A549 (cell line): ENCODE measurements at regions not wholly inside any gene's neighbourhood (a gene's known extent, or its start where the extent isn't known, plus 50 kb on each side); places are given as distances from the start of the nearest gene placed in this dataset.
"Not testable (repeated sequence)": the region's sequence is repeated elsewhere in the genome, so short reads cannot be mapped to it uniquely, and the experiment has no call there.

ENCODE experiments used
- ATAC-seq, 2 experiments: fragments of 200-7000 bp in 1 of 2; fragments of >200 bp in 1 of 2; cut with Nextera tagmentation in 1 of 2; cut with Tn5 transposase in 1 of 2; 3 replicates each; pipeline versions ENCODE4 v1.8.0 to v1.9.1; 2018 to 2020; ENCODE audit warnings: mild to moderate bottlenecking in 1 of 2, moderate library complexity in 1 of 2
- CTCF ChIA-PET: fragments of 300-600 bp; sonication (Branson Sonifier 250); formaldehyde crosslinking; extraction: SDS; loops from one replicate; lab custom pipeline; 2021; ENCODE audit warnings: antibody characterized with exemption, inconsistent platforms; lab: Yijun Ruan, JAX
- POLR2A ChIA-PET: fragments of 350-600 bp; formaldehyde crosslinking; extraction: SDS; loops from one replicate; lab custom pipeline; 2021; ENCODE audit warnings: antibody characterized with exemption, inconsistent platforms; lab: Yijun Ruan, JAX
- DNase-seq, 2 experiments: peaks; one replicate each; pipeline versions ENCODE4 v3.0.0 to v3.0.0-alpha.2; 2011 to 2016; ENCODE audit warnings: low read depth in 1 of 2, low spot score in 1 of 2
- FAIRE-seq: peaks from 2 replicates; lab custom pipeline; 2011; peaks lifted over from hg19 to GRCh38; lab: Jason Lieb, UNC
- H3K27ac ChIP-seq, 2 experiments: fragments of >200 bp; sonication (Bioruptor Twin); formaldehyde crosslinking; 3 replicates each; pipeline ENCODE4 v1.5.1; 2016 to 2017
- H3K4me1 ChIP-seq: fragments of >200 bp; sonication (Bioruptor Twin); formaldehyde crosslinking; 3 replicates; pipeline ENCODE4 v1.6.1; 2016
- H3K4me2 ChIP-seq: fragments of >200 bp; sonication (Bioruptor Twin); formaldehyde crosslinking; 3 replicates; pipeline ENCODE4 v1.6.1; 2016
- H3K4me3 ChIP-seq: fragments of >200 bp; sonication (Bioruptor Twin); formaldehyde crosslinking; 3 replicates; pipeline ENCODE4 v1.5.1; 2016
- H3K9me3 ChIP-seq: fragments of >200 bp; sonication (Bioruptor Twin); formaldehyde crosslinking; 3 replicates; pipeline ENCODE4 v1.6.1; 2016
- BHLHE40 ChIP-seq: IDR thresholded peaks from 2 replicates; pipeline ENCODE4 v1.6.1; 2012; ENCODE audit warnings: low read depth, low read length, inconsistent platforms
- CEBPB ChIP-seq, 2 experiments: fragments of >200 bp in 1 of 2; sonication (Bioruptor Twin) in 1 of 2; formaldehyde crosslinking in 1 of 2; IDR thresholded peaks; 2 replicates each; pipeline ENCODE4 v1.6.1; 2012 to 2016
- CHD4 ChIP-seq: fragments of 200-600 bp; sonication (generic); IDR thresholded peaks from 2 replicates; pipeline ENCODE4 v1.6.1; 2016; ENCODE audit warnings: antibody characterized with exemption, mild to moderate bottlenecking, borderline replicate concordance
- EP300 ChIP-seq, 2 experiments: fragments of >200 bp; sonication (Bioruptor Twin); formaldehyde crosslinking; IDR thresholded peaks; 2 replicates in 1 of 2; 3 replicates in 1 of 2; pipeline ENCODE4 v1.6.1; 2016 to 2017
- ESRRA ChIP-seq: fragments of 150-350 bp; IDR thresholded peaks from 2 replicates; pipeline ENCODE4 v1.6.1; 2014; ENCODE audit warnings: mild to moderate bottlenecking, low read length, borderline replicate concordance
- FOSB ChIP-seq: fragments of 250-450 bp; sonication (Bioruptor Pico); IDR thresholded peaks from 2 replicates; pipeline ENCODE4 v1.5.0; 2020; ENCODE audit warnings: mild to moderate bottlenecking, moderate library complexity
- FOSL2 ChIP-seq, 2 experiments: fragments of 450-650 bp in 1 of 2; fragments of >200 bp in 1 of 2; sonication (Bioruptor Twin) in 1 of 2; formaldehyde crosslinking; IDR thresholded peaks; 2 replicates each; pipeline versions ENCODE4 v1.5.0 to v1.6.1; 2016 to 2020; ENCODE audit warnings: mild to moderate bottlenecking in 1 of 2, moderate library complexity in 1 of 2
- GATA3 ChIP-seq: IDR thresholded peaks from 2 replicates; pipeline ENCODE4 v1.6.1; 2012; ENCODE audit warnings: borderline replicate concordance
- HES2 ChIP-seq: fragments of >200 bp; sonication (Bioruptor Twin); formaldehyde crosslinking; IDR thresholded peaks from 2 replicates; pipeline ENCODE4 v1.6.1; 2016
- HEYL ChIP-seq: fragments of 250-450 bp; sonication (Bioruptor Pico); IDR thresholded peaks from 2 replicates; pipeline ENCODE4 v1.8.0; 2021; ENCODE audit warnings: mild to moderate bottlenecking, moderate library complexity
- HOXA7 ChIP-seq: fragments of 250-450 bp; sonication (Bioruptor Pico); IDR thresholded peaks from 2 replicates; pipeline ENCODE4 v1.5.0; 2020; ENCODE audit warnings: mild to moderate bottlenecking, moderate library complexity
- HOXB5 ChIP-seq: fragments of 250-450 bp; sonication (Bioruptor Pico); IDR thresholded peaks from 2 replicates; pipeline ENCODE4 v1.5.0; 2020; ENCODE audit warnings: mild to moderate bottlenecking, moderate library complexity
- MAFK ChIP-seq: fragments of 450-650 bp; IDR thresholded peaks from 2 replicates; pipeline ENCODE4 v1.6.1; 2014; ENCODE audit not compliant: partially characterized antibody
- POLR2A ChIP-seq: IDR thresholded peaks from 2 replicates; pipeline ENCODE4 v1.6.1; 2012; ENCODE audit warnings: mild to moderate bottlenecking, low read length
- POLR2AphosphoS2 ChIP-seq: conservative IDR thresholded peaks from 2 replicates; pipeline ENCODE4 v1.6.1; 2012; ENCODE audit warnings: low read length, improper control_type of control experiment, inconsistent platforms
- REST ChIP-seq: fragments of 200-600 bp; sonication (generic); IDR thresholded peaks from 2 replicates; pipeline ENCODE4 v1.6.1; 2016; ENCODE audit warnings: antibody characterized with exemption, mild to moderate bottlenecking, moderate library complexity
- RFX5 ChIP-seq: fragments of 450-650 bp; IDR thresholded peaks from 2 replicates; pipeline ENCODE4 v1.7.1; 2014; ENCODE audit warnings: antibody characterized with exemption, mild to moderate bottlenecking, moderate library complexity
- RNF2 ChIP-seq: fragments of 200-600 bp; sonication (generic); IDR thresholded peaks from 2 replicates; pipeline ENCODE4 v1.6.1; 2016; ENCODE audit warnings: low read depth, mild to moderate bottlenecking, antibody characterized with exemption, moderate library complexity, borderline replicate concordance
- WGBS: methylation state at CpG from one replicate; pipeline ENCODE4 v1.1.6; 2017; ENCODE audit errors: missing lambda C conversion rate; 5-methylcytosine and 5-hydroxymethylcytosine counted together
- TF ChIP-seq, protein P1 (sequence below): IDR thresholded peaks from 2 replicates; pipeline ENCODE4 v1.6.1; 2012; ENCODE audit warnings: low read depth, borderline replicate concordance
- TF ChIP-seq, protein P2 (sequence below): IDR thresholded peaks from 2 replicates; pipeline ENCODE4 v1.6.1; 2012

- DNase-seq: peak in 1 of 2 experiments; percentile 25
- CTCF ChIA-PET: no interaction called here
- 2% methylated on average over 4 of the region's 4 CpGs for WGBS
- Histone ChIP-seq H3K9me3 (no peaks in the 10 kb centered on the region), H3K4me2 (peak overlapping the region; percentile 12; the same call in 1 of the 3 replicates), H3K4me1 (no peaks in the 10 kb centered on the region), H3K4me3 (no peak overlapping the region), H3K27ac (no peak overlapping the region)
- peak in 1 of 2 experiments; percentile 74; a peak in 3 of 6 replicates for ATAC-seq
- TF ChIP-seq, protein P1, sequence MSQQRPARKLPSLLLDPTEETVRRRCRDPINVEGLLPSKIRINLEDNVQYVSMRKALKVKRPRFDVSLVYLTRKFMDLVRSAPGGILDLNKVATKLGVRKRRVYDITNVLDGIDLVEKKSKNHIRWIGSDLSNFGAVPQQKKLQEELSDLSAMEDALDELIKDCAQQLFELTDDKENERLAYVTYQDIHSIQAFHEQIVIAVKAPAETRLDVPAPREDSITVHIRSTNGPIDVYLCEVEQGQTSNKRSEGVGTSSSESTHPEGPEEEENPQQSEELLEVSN: no peak
- TF ChIP-seq GATA3: no peak
- TF ChIP-seq FOSL2 (IDR thresholded peaks at IDR 0.05): no peak
- 0 out of 2 replicates have a peak, but pooled peaks have one; percentile 28 for TF ChIP-seq FOSL2 (CRISPR knock-in tag; IDR thresholded peaks at IDR 0.05)
- FAIRE-seq: no peak
- POLR2A ChIA-PET: no interaction called here
Measured at GRCh38 chr2:147416099-147416498, 428.7 kb upstream of the ACVR2A start.

DNA sequence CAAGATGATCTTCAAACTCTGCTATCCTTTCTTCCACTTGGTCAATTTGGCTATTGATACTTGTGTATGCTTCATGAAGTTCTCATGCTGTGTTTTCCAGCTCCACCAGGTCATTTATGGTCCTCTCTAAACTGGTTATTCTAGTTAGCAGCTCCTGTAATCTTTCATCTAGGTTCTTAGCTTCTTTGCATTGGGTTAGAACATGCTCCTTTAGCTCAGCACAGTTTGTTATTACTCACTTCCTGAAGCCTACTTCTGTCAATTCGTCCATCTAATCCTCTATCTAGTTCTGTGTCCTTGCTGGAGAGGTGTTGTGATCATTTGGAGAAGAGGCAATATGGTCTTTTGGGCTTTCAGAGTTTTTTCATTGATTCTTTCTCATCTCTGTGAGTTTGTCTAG lies 430.2 kb upstream of the ACVR2A start:
- H3K4me3 ChIP-seq, DNase-seq, H3K4me2 ChIP-seq, H3K27ac ChIP-seq, CTCF ChIA-PET, ATAC-seq, FAIRE-seq, POLR2A ChIA-PET, H3K4me1 ChIP-seq, H3K9me3 ChIP-seq: not testable (repeated sequence)
- 0% methylated on average over 1 of the region's 1 CpG for WGBS

DNA sequence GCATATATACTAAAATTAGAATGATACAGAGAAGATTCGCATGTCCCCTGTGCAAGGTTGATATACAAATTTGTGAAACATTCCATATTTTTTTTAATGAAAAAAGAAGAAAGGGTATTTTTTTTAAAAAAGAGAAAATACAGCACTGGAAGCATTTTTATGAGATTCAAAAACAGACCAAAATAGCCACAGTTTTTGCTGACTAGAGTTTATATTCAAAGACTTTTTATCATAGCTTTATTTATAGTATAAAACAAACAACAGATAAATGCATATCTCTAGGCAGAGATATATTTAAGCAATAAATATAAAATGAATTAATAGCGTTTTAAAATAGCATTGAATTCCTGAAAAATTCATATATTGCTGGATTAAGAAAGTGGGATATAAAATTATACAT lies 436.5 kb upstream of the ACVR2A start:
- DNase-seq (no peak), FAIRE-seq (no peak), ATAC-seq (no peak)
- ChIA-PET POLR2A (no interaction called here), CTCF (no interaction called here)
- TF ChIP-seq CEBPB (IDR thresholded peaks at IDR 0.05): no peak
- TF ChIP-seq HEYL: no peak
- TF ChIP-seq MAFK: no peak
- no peak for TF ChIP-seq HES2
- no peak for TF ChIP-seq POLR2A
- TF ChIP-seq EP300 (IDR thresholded peaks at IDR 0.05): no peak
- no peak for TF ChIP-seq RNF2
- no peak for TF ChIP-seq REST
- TF ChIP-seq HOXB5 (CRISPR knock-in tag): no peak
- TF ChIP-seq BHLHE40: no peak
- TF ChIP-seq, protein P2, sequence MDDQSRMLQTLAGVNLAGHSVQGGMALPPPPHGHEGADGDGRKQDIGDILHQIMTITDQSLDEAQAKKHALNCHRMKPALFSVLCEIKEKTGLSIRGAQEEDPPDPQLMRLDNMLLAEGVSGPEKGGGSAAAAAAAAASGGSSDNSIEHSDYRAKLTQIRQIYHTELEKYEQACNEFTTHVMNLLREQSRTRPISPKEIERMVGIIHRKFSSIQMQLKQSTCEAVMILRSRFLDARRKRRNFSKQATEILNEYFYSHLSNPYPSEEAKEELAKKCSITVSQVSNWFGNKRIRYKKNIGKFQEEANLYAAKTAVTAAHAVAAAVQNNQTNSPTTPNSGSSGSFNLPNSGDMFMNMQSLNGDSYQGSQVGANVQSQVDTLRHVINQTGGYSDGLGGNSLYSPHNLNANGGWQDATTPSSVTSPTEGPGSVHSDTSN: no peak
- no peak for TF ChIP-seq FOSB
- TF ChIP-seq RFX5: no peak
- no peak for TF ChIP-seq CHD4
- TF ChIP-seq HOXA7: no peak
- no peak for TF ChIP-seq ESRRA
- TF ChIP-seq POLR2AphosphoS2: no peak
- Histone ChIP-seq H3K27ac (no peak overlapping the region), H3K4me2 (no peak overlapping the region), H3K4me3 (no peak overlapping the region), H3K9me3 (no peaks in the 10 kb centered on the region), H3K4me1 (no peaks in the 10 kb centered on the region)
- 1% methylated on average over 2 of the region's 2 CpGs for WGBS
